ENCODE measurements at regions not wholly inside any gene's neighbourhood (a gene's known extent, or its start where the extent isn't known, plus 50 kb on each side); places are given as distances from the start of the nearest gene placed in this dataset.
A peak's percentile ranks its signal among the peaks of the same experiment; 100 is the strongest.

GRCh38 chr2:40831321-40831873 lies 379.5 kb upstream of the SLC8A1 start:
- no peak for DNase-seq (ENCODE audit: low read depth, low spot score)
- in situ Hi-C loops (cut with HindIII; ENCODE audit: low pct_unique_long_range_greater_than_20kb, low sequenced_read_pairs): no loop called here

DNA sequence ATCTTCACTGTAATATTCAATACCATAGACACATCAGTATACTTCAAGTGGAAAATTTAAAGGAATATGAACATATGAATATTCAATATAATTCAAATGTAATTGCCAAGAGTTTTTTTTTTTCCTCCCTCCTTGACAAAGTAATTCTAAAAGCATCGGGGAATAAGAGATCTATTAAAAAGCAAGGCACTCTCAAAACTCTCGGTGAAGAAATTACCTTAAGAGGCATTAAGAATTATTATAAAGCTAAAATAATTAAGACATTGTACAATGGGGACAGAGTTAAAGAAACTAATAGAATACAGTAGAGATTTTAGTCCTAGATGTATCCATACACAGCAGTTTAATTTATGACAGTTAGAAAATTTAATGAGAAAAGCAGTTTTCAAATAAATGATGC lies 390.0 kb upstream of the SLC8A1 start:
- DNase-seq (ENCODE audit: low read depth, low spot score): no peak
- in situ Hi-C loops (cut with HindIII; ENCODE audit: low pct_unique_long_range_greater_than_20kb, low sequenced_read_pairs): no loop called here

DNA sequence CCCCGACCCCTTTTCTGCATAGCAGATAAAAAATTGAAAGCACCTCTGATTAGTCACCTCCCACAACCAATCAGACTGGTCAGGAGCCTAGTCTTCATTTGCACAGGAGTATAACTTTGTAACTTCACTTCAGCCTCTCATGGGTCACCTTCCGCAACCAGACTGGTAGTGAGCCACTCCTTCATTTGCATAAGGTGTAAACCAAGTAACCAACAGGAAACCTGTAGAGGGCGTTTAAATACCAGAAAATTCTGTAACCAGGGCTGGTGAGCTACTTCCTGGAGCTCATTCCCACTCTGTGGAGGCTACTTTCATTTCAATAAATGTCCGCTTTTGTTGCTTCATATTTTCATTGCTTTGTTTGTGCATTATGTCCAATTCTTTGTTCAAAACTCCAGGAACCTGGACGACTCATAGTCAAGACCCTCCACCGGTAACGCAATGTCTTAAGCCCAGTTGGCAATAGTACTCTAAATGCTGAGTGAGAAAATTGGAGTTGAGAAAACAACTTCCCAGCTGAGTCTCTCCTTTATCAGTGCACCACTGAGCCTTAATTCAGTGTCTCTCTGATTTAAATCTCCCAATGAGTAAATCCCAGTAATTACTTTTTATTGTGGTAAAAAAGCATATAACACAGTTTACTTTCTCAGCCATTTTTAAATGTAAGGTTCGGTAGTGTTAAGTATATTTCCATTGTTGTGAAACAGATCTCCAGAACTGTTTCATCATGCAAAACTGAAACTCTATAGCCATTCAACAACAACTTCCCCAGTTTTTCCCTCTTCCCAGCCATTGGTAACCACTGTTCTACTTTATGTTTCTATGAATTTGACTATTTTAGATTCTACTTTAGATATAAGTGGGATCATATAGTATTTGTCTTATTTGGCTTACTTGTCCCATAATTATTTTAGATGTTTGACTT lies 392.7 kb upstream of the SLC8A1 start:
- in situ Hi-C loops (cut with HindIII; ENCODE audit: low pct_unique_long_range_greater_than_20kb, low sequenced_read_pairs): no loop called here
- DNase-seq (ENCODE audit: low read depth, low spot score): peak; percentile 73

- in situ Hi-C loops (cut with HindIII; ENCODE audit: low pct_unique_long_range_greater_than_20kb, low sequenced_read_pairs): no loop called here
- DNase-seq (ENCODE audit: low read depth, low spot score): no peak
These were observed 399.8 kb upstream of the SLC8A1 start for GRCh38 chr2:40851661-40852060.

- in situ Hi-C loops (cut with HindIII; ENCODE audit: low pct_unique_long_range_greater_than_20kb, low sequenced_read_pairs): no loop called here
- DNase-seq (ENCODE audit: low read depth, low spot score): no peak
These were observed 407.7 kb upstream of the SLC8A1 start for GRCh38 chr2:40859617-40860016.

GRCh38 chr2:40867829-40868228 lies 415.9 kb upstream of the SLC8A1 start:
- in situ Hi-C loops (cut with HindIII; ENCODE audit: low pct_unique_long_range_greater_than_20kb, low sequenced_read_pairs): no loop called here
- no peak for DNase-seq (ENCODE audit: low read depth, low spot score)

DNA sequence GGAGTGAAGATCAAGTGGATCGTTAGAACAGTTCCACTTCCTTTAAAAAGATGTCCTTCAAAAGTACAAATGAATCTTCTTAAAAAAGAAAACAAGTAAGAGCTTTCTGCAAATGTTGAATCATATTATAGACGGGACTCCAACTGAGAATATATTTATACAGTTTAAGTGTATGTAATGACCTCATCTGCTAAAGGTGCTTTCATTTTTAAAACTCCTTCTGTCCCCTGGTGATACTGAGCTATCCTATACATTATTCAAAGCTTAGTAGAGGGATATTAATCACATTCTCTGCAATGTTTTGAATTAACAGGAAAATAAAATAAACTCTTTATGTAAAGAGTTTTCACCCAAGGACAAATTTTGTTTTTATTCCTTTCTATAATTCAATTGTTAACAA lies 420.7 kb upstream of the SLC8A1 start:
- no peak for DNase-seq (ENCODE audit: low read depth, low spot score)
- in situ Hi-C loops (cut with HindIII; ENCODE audit: low pct_unique_long_range_greater_than_20kb, low sequenced_read_pairs): no loop called here

- DNase-seq (ENCODE audit: low read depth, low spot score): no peak
- in situ Hi-C loops (cut with HindIII; ENCODE audit: low pct_unique_long_range_greater_than_20kb, low sequenced_read_pairs): no loop called here
These were observed 422.5 kb upstream of the SLC8A1 start for GRCh38 chr2:40874380-40874779.

DNA sequence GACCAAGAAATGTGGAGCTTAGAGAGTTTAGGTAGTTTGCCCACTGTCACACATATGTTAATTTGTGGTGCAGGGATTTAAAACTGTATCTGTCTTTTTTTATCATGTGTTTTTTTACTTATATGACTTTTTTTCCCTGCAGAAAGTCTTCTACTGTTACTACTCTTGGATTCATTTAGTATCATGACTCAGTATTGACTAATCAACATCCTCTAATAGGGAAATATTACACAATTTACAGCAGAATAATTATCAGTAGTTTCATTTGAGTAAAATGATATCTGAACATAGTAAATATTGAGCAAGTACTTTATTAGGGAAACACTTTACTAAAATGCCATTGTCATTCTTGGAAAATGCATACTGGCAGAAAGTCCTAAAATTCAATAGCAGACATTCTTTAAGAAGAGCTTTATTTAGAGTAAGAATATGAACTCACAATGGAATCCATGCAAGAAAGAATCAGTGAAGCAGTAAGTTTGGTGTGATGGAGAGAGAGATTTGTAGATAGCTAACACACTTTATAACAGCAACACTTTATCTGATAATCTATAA lies 425.9 kb upstream of the SLC8A1 start:
- DNase-seq (ENCODE audit: low read depth, low spot score): no peak
- in situ Hi-C loops (cut with HindIII; ENCODE audit: low pct_unique_long_range_greater_than_20kb, low sequenced_read_pairs): no loop called here

DNA sequence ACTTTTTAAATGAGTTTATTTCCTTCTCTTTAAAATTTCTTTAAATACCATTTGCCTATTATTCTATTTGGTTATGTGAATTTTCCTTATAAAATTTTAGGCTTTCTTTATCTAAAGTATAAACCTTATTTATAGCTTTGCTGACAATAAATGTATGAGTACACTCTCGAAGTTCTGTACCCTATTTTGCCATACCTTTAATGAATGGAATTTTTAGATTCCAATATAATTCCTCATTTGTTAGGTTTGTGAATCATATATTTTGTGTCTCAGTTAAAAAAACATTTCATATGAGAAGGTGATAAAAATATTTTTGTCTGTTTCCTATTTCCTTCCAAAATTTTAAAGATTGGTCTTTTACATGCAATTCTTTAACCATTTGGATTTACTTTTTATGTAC lies 427.4 kb upstream of the SLC8A1 start:
- in situ Hi-C loops (cut with HindIII; ENCODE audit: low pct_unique_long_range_greater_than_20kb, low sequenced_read_pairs): no loop called here
- DNase-seq (ENCODE audit: low read depth, low spot score): no peak

DNA sequence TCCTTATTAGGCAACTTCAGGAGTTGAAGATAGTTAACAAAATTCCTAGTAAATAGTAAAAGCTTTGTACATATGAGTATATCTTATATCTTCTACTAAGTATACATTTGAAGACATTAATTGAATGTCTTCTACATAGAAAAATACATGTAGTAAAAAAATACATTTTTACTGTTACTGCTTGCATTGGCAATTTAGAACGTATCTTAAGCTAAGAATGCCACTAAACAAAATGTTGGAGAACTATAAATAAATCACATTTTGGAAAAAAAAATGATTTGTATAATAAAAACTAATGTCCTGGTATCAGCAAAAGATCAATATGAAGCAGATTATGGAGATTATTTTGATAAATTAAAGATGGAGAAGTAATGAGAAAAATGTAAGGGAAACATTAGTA lies 434.2 kb upstream of the SLC8A1 start:
- in situ Hi-C loops (cut with HindIII; ENCODE audit: low pct_unique_long_range_greater_than_20kb, low sequenced_read_pairs): no loop called here
- DNase-seq (ENCODE audit: low read depth, low spot score): no peak

DNA sequence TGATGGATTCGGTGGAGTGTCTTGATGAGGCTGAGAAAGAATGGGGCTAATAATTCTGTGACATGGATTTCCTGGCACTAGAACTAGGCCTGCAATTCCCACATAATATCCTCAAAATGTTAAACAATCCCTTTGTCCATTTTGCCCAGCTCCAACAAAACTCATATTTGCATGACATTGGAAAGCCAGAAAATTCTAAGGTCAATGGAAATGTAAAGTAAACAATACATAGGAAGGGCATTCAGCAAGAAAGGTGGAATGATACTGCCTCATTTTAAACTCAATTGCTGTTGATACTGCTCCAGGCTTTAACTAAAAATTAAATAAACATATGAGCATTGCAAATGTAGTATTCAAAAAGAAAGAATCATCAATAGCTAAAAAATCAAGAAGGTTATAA lies 434.8 kb upstream of the SLC8A1 start:
- no peak for DNase-seq (ENCODE audit: low read depth, low spot score)
- in situ Hi-C loops (cut with HindIII; ENCODE audit: low pct_unique_long_range_greater_than_20kb, low sequenced_read_pairs): no loop called here

DNA sequence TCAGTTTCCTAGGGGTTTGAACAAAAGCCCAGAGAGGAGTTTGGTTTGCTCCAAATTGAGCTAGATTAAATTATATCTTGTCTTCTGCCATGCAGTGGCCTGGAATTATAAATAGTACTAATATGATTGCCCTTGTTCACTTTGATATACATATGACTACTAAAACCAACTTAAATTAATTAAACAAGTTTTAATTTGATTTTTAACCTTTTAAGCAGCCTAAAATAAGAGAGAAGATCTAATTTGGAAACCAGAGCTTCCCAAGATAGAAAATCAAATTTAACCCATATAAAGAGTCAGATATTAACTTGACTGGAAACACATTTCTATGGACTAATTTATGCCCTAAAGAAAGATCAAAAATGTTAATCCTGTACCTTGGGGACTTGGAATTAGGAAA lies 444.5 kb upstream of the SLC8A1 start:
- no peak for DNase-seq (ENCODE audit: low read depth, low spot score)
- in situ Hi-C loops (cut with HindIII; ENCODE audit: low pct_unique_long_range_greater_than_20kb, low sequenced_read_pairs): no loop called here

- no peak for DNase-seq (ENCODE audit: low read depth, low spot score)
- in situ Hi-C loops (cut with HindIII; ENCODE audit: low pct_unique_long_range_greater_than_20kb, low sequenced_read_pairs): no loop called here
These were observed 462.8 kb upstream of the SLC8A1 start for GRCh38 chr2:40914666-40915065.

- in situ Hi-C loops (cut with HindIII; ENCODE audit: low pct_unique_long_range_greater_than_20kb, low sequenced_read_pairs): no loop called here
- DNase-seq (ENCODE audit: low read depth, low spot score): no peak
These were observed 463.8 kb upstream of the SLC8A1 start for GRCh38 chr2:40915651-40916050.

- peak; percentile 24 for DNase-seq (ENCODE audit: low read depth, low spot score)
- in situ Hi-C loops (cut with HindIII; ENCODE audit: low pct_unique_long_range_greater_than_20kb, low sequenced_read_pairs): no loop called here
These were observed 483.5 kb upstream of the SLC8A1 start for GRCh38 chr2:40935349-40935748.

DNA sequence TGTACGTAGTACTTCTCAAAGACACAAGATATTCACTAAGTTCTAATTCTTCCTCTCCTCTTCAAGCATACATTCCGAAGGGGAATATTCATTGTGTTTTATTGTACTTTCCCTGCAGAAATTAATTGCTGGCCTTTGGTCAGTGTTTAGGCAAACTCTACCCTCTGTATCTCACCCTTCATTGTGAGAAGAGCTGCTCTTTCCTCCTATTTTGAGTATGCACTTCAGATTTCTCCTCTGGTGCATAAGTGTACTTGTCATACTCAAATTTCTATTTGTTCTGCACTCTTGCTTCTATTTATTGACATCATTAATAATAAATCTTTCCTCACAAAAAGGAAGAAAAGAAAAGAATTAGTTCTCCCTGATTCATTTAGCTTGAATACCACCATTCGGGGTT lies 485.4 kb upstream of the SLC8A1 start:
- DNase-seq (ENCODE audit: low read depth, low spot score): no peak
- in situ Hi-C loops (cut with HindIII; ENCODE audit: low pct_unique_long_range_greater_than_20kb, low sequenced_read_pairs): no loop called here

- no peak for DNase-seq (ENCODE audit: low read depth, low spot score)
- in situ Hi-C loops (cut with HindIII; ENCODE audit: low pct_unique_long_range_greater_than_20kb, low sequenced_read_pairs): no loop called here
These were observed 501.5 kb upstream of the SLC8A1 start for GRCh38 chr2:40953341-40953740.

DNA sequence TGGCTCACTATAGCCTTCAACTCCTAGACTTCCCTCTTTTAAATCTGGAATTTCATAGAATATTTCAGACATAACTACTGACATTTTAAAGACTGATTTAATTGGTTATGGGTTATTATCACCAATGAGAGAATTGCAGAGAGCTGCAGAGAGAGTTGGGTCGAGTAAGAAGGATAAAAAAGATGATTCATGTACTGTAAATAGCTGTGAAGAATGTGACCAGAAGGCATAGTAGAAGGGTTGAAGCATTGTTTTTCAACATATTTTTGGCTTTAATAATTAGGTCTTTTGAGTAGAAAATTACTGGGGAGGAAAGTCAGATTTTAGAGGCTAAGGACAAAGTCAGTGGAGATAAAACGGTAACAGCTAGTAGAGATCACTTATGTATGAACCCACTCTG lies 503.2 kb upstream of the SLC8A1 start:
- in situ Hi-C loops (cut with HindIII; ENCODE audit: low pct_unique_long_range_greater_than_20kb, low sequenced_read_pairs): no loop called here
- no peak for DNase-seq (ENCODE audit: low read depth, low spot score)
